ENCODE measurements at regions not wholly inside any gene's neighbourhood (a gene's known extent, or its start where the extent isn't known, plus 50 kb on each side); places are given as distances from the start of the nearest gene placed in this dataset.

- TF ChIP-seq EZH2 (IDR thresholded peaks at IDR 0.05; ENCODE audit: insufficient read depth, poor library complexity, severe bottlenecking) (no peak), EZH2phosphoT487 (IDR thresholded peaks at IDR 0.05; ENCODE audit: insufficient read depth, low read depth) (no peak)
Observed at GRCh38 chr1:172940174-172940855, 110.4 kb downstream of the TNFSF18 start.

Measured in GM23248 (cell line).